ENCODE measurements at regions not wholly inside any gene's neighbourhood (a gene's known extent, or its start where the extent isn't known, plus 50 kb on each side); places are given as distances from the start of the nearest gene placed in this dataset.
"Not testable (repeated sequence)": the region's sequence is repeated elsewhere in the genome, so short reads cannot be mapped to it uniquely, and the experiment has no call there.

- Histone ChIP-seq H3K4me3 (no peak overlapping the region), H3K9me3 (replicated peaks) (peaks cover 21% of the 10 kb centered on the region), H3K36me3 (no peaks in the 10 kb centered on the region), H3K27ac (replicated peaks) (no peak overlapping the region), H3K4me1 (no peaks in the 10 kb centered on the region), H3K27me3 (ENCODE audit: low read depth) (no peaks in the 10 kb centered on the region)
- DNase-seq: no peak
- intact Hi-C loops (cut with micrococcal nuclease): no loop called here
- TF ChIP-seq CTCF (IDR thresholded peaks at IDR 0.05; ENCODE audit: borderline replicate concordance): no peak
Observed at GRCh38 chr5:51632027-51632426, 248.8 kb downstream of the ISL1 start.

GRCh38 chr5:51632793-51633192 is 249.5 kb downstream of the ISL1 start:
- no peak for DNase-seq
- no peaks in the 10 kb centered on the region for H3K4me1 ChIP-seq
- no peak overlapping the region for H3K4me3 ChIP-seq
- H3K36me3 ChIP-seq: no peaks in the 10 kb centered on the region
- TF ChIP-seq CTCF (IDR thresholded peaks at IDR 0.05; ENCODE audit: borderline replicate concordance): no peak
- intact Hi-C loops (cut with micrococcal nuclease): no loop called here
- H3K27me3 ChIP-seq (ENCODE audit: low read depth): no peaks in the 10 kb centered on the region
- H3K27ac ChIP-seq (replicated peaks): no peak overlapping the region
- peaks cover 18% of the 10 kb centered on the region for H3K9me3 ChIP-seq (replicated peaks)

GRCh38 chr5:51636973-51637372 is 253.7 kb downstream of the ISL1 start:
- H3K27ac ChIP-seq (replicated peaks); DNase-seq; intact Hi-C loops (cut with micrococcal nuclease); H3K4me1 ChIP-seq; H3K27me3 ChIP-seq (ENCODE audit: low read depth); H3K4me3 ChIP-seq; H3K36me3 ChIP-seq: not testable (repeated sequence)
- H3K9me3 ChIP-seq (replicated peaks): peaks cover 20% of the 10 kb centered on the region

- no peak for DNase-seq
- Histone ChIP-seq H3K9me3 (replicated peaks) (peaks cover 12% of the 10 kb centered on the region), H3K27me3 (ENCODE audit: low read depth) (no peaks in the 10 kb centered on the region), H3K36me3 (no peaks in the 10 kb centered on the region), H3K27ac (replicated peaks) (no peak overlapping the region), H3K4me1 (no peaks in the 10 kb centered on the region), H3K4me3 (no peak overlapping the region)
- intact Hi-C loops (cut with micrococcal nuclease): no loop called here
- no peak for TF ChIP-seq CTCF (IDR thresholded peaks at IDR 0.05; ENCODE audit: borderline replicate concordance)
Observed at GRCh38 chr5:51644976-51645375, 261.7 kb downstream of the ISL1 start.

- DNase-seq: no peak
- Histone ChIP-seq H3K36me3 (no peaks in the 10 kb centered on the region), H3K9me3 (replicated peaks) (peaks cover 7% of the 10 kb centered on the region), H3K27me3 (ENCODE audit: low read depth) (no peaks in the 10 kb centered on the region), H3K4me3 (no peak overlapping the region), H3K4me1 (no peaks in the 10 kb centered on the region), H3K27ac (replicated peaks) (no peak overlapping the region)
- no peak for TF ChIP-seq CTCF (IDR thresholded peaks at IDR 0.05; ENCODE audit: borderline replicate concordance)
- intact Hi-C loops (cut with micrococcal nuclease): no loop called here
Observed at GRCh38 chr5:51646482-51646881, 263.2 kb downstream of the ISL1 start.

GRCh38 chr5:51650824-51651223 is 267.6 kb downstream of the ISL1 start:
- no peaks in the 10 kb centered on the region for H3K4me1 ChIP-seq
- H3K27me3 ChIP-seq (ENCODE audit: low read depth): no peaks in the 10 kb centered on the region
- H3K4me3 ChIP-seq: no peak overlapping the region
- intact Hi-C loops (cut with micrococcal nuclease): no loop called here
- H3K9me3 ChIP-seq (replicated peaks): no peaks in the 10 kb centered on the region
- TF ChIP-seq CTCF (IDR thresholded peaks at IDR 0.05; ENCODE audit: borderline replicate concordance): no peak
- no peak overlapping the region for H3K27ac ChIP-seq (replicated peaks)
- no peak for DNase-seq
- H3K36me3 ChIP-seq: no peaks in the 10 kb centered on the region
